HCT116 (cell line): ENCODE measurements at regions not wholly inside any gene's neighbourhood (a gene's known extent, or its start where the extent isn't known, plus 50 kb on each side); places are given as distances from the start of the nearest gene placed in this dataset.

Experiments
- ATAC-seq: fragments of 200-7000 bp; cut with Tn5 transposase; 2 replicates; pipeline ENCODE4 v1.9.1; 2020; ENCODE audit warnings: mild to moderate bottlenecking, moderate library complexity
- BruUV-seq: library from RNA; stranded (reverse); fragments of 400-500 nt; replicated peaks from 2 replicates; lab custom pipeline; 2021; lab: Mats Ljungman, UMichigan
- CTCF ChIA-PET: fragments of 300-600 bp; sonication (Branson Sonifier 250); formaldehyde crosslinking; loops from one replicate; lab custom pipeline; 2021; ENCODE audit warnings: antibody characterized with exemption; lab: Charles Lee
- POLR2A ChIA-PET: fragments of 300-600, 350-600 bp; sonication (Branson Sonifier 250); formaldehyde crosslinking; loops from one replicate; lab custom pipeline; 2021; ENCODE audit warnings: antibody characterized with exemption; lab: Charles Lee
- RAD21 ChIA-PET, 2 experiments: fragments of 300-600 bp; sonication (Branson Sonifier 250); formaldehyde crosslinking; loops; one replicate each; lab custom pipeline; 2023; ENCODE audit warnings: low total read pairs in 2 of 2; ENCODE audit not compliant: uncharacterized antibody in 2 of 2, unreplicated experiment in 2 of 2, low non-redundant PET in 1 of 2; lab: Charles Lee
- DNase-seq: peaks from one replicate; pipeline ENCODE4 v3.0.0-alpha.2; 2010; ENCODE audit warnings: low read depth, low spot score
- H2AFZ ChIP-seq: fragments of 200-600 bp; shearing (Covaris generic), sonication (generic); 2 replicates; pipeline ENCODE4 v1.6.1; 2017; ENCODE audit warnings: low read depth, mixed run types, mixed read lengths, antibody characterized with exemption, low read length; ENCODE audit not compliant: poor library complexity, severe bottlenecking
- H3K27ac ChIP-seq: 2 replicates; pipeline ENCODE4 v1.5.1; 2012; ENCODE audit warnings: low read depth, low read length
- H3K27me3 ChIP-seq: fragments of 200-600 bp; sonication (generic); 2 replicates; pipeline ENCODE4 v1.6.1; 2016; ENCODE audit warnings: mixed run types, low read length, mixed read lengths; ENCODE audit not compliant: insufficient read depth
- H3K36me3 ChIP-seq, 2 experiments: fragments of 200-500 bp in 1 of 2; fragments of 200-600 bp in 1 of 2; sonication (Bioruptor generic) in 1 of 2; sonication (generic) in 1 of 2; 2 replicates each; pipeline versions ENCODE4 v1.5.1 to v1.6.1; 2014 to 2016; ENCODE audit warnings: low read length in 2 of 2, inconsistent platforms in 1 of 2, mixed read lengths in 1 of 2, mixed run types in 1 of 2; ENCODE audit not compliant: insufficient read depth in 2 of 2, control insufficient read depth in 1 of 2
- H3K4me1 ChIP-seq, 2 experiments: fragments of 200-600 bp in 1 of 2; sonication (generic) in 1 of 2; 2 replicates each; pipeline versions ENCODE4 v1.5.1 to v1.6.1; 2012 to 2017; ENCODE audit warnings: low read length in 2 of 2, inconsistent platforms in 1 of 2, mild to moderate bottlenecking in 1 of 2, mixed read lengths in 1 of 2, mixed run types in 1 of 2, moderate library complexity in 1 of 2; ENCODE audit not compliant: insufficient read depth in 2 of 2, control insufficient read depth in 1 of 2
- H3K4me2 ChIP-seq: fragments of 200-600 bp; sonication (generic); 2 replicates; pipeline ENCODE4 v1.6.1; 2017; ENCODE audit warnings: mixed run types, low read length, mixed read lengths
- H3K4me3 ChIP-seq, 2 experiments: fragments of 200-600 bp in 1 of 2; sonication (generic) in 1 of 2; replicated peaks in 1 of 2; 2 replicates each; pipeline ENCODE4 v1.5.1; 2011 to 2016; ENCODE audit warnings: low read length in 2 of 2, control low read depth in 1 of 2, low read depth in 1 of 2, mild to moderate bottlenecking in 1 of 2, mixed read lengths in 1 of 2, mixed run types in 1 of 2
- H3K79me2 ChIP-seq: fragments of 200-600 bp; sonication (generic); 2 replicates; pipeline ENCODE4 v1.6.1; 2017; ENCODE audit warnings: mild to moderate bottlenecking, mixed run types, low read length, moderate library complexity, mixed read lengths; ENCODE audit not compliant: insufficient read depth
- H3K9ac ChIP-seq: fragments of 200-600 bp; sonication (generic); 2 replicates; pipeline ENCODE4 v1.6.1; 2016; ENCODE audit warnings: low read length, mixed read lengths
- H3K9me2 ChIP-seq: fragments of 200-600 bp; sonication (generic), shearing (Covaris generic); 2 replicates; pipeline ENCODE4 v1.6.1; 2017; ENCODE audit warnings: mixed run types, mild to moderate bottlenecking, moderate library complexity; ENCODE audit not compliant: insufficient read depth
- H3K9me3 ChIP-seq, 2 experiments: fragments of 200-500 bp in 1 of 2; fragments of 200-600 bp in 1 of 2; sonication (Bioruptor generic) in 1 of 2; sonication (generic) in 1 of 2; 2 replicates each; pipeline ENCODE4 v1.6.1; 2014 to 2017; ENCODE audit warnings: low read length in 2 of 2, mixed read lengths in 2 of 2, inconsistent platforms in 1 of 2, low read depth in 1 of 2, mild to moderate bottlenecking in 1 of 2, mixed run types in 1 of 2, moderate library complexity in 1 of 2; ENCODE audit not compliant: control insufficient read depth in 1 of 2, insufficient read depth in 1 of 2
- H4K20me1 ChIP-seq: fragments of 200-600 bp; sonication (generic), shearing (Covaris generic); 2 replicates; pipeline ENCODE4 v1.6.1; 2017; ENCODE audit warnings: mixed run types, mild to moderate bottlenecking, moderate library complexity; ENCODE audit not compliant: insufficient read depth
- ATF3 ChIP-seq: IDR thresholded peaks from 2 replicates; pipeline ENCODE4 v1.6.1; 2012
- CBX3 ChIP-seq: IDR thresholded peaks from 2 replicates; pipeline ENCODE4 v1.6.1; 2012; ENCODE audit warnings: low read depth
- CTCF ChIP-seq, 3 experiments: fragments of 200-600 bp in 1 of 3; sonication (generic) in 1 of 3; IDR thresholded peaks in 2 of 3; conservative IDR thresholded peaks in 1 of 3; 2 replicates each; pipeline ENCODE4 v1.5.1; 2012 to 2017; ENCODE audit warnings: low read depth in 2 of 3, low read length in 2 of 3, antibody characterized with exemption in 1 of 3, borderline replicate concordance in 1 of 3, control low read depth in 1 of 3, mild to moderate bottlenecking in 1 of 3, mixed read lengths in 1 of 3, mixed run types in 1 of 3, moderate library complexity in 1 of 3; ENCODE audit not compliant: insufficient read depth in 1 of 3
- EGR1 ChIP-seq: IDR thresholded peaks from 2 replicates; pipeline ENCODE4 v1.6.1; 2012; ENCODE audit warnings: low read depth
- ELF1 ChIP-seq: IDR thresholded peaks from 2 replicates; pipeline ENCODE4 v1.6.1; 2012; ENCODE audit warnings: low read depth, borderline replicate concordance
- EZH2 ChIP-seq: fragments of 200-600 bp; sonication (generic); IDR thresholded peaks from 2 replicates; pipeline ENCODE4 v1.6.1; 2017; ENCODE audit warnings: antibody characterized with exemption, mixed run types
- EZH2phosphoT487 ChIP-seq: fragments of 200-600 bp; IDR thresholded peaks from 2 replicates; pipeline ENCODE4 v1.6.1; 2018; ENCODE audit warnings: antibody characterized with exemption, borderline replicate concordance
- POLR2A ChIP-seq: IDR thresholded peaks from 2 replicates; pipeline ENCODE4 v1.7.0; 2011; ENCODE audit warnings: borderline replicate concordance; ENCODE audit not compliant: insufficient read depth, insufficient read length; ENCODE audit errors: extremely low read depth
- RAD21 ChIP-seq: IDR thresholded peaks from 2 replicates; pipeline ENCODE4 v1.6.1; 2012; ENCODE audit warnings: low read depth, mild to moderate bottlenecking
- SRF ChIP-seq: IDR thresholded peaks from 2 replicates; pipeline ENCODE4 v1.6.1; 2012; ENCODE audit warnings: low read depth
- TCF7L2 ChIP-seq: IDR thresholded peaks from 2 replicates; pipeline ENCODE4 v1.7.0; 2011; ENCODE audit warnings: borderline replicate concordance, inconsistent platforms; ENCODE audit not compliant: insufficient read depth, insufficient read length; ENCODE audit errors: extremely low read depth
- YY1 ChIP-seq: IDR thresholded peaks from 2 replicates; pipeline ENCODE4 v1.6.1; 2011; ENCODE audit warnings: low read length, low read depth, moderate library complexity, mild to moderate bottlenecking; ENCODE audit not compliant: insufficient replicate concordance; ENCODE audit errors: extremely low read depth
- ZFX ChIP-seq: fragments of 450-650 bp; IDR thresholded peaks from 2 replicates; pipeline ENCODE4 v1.6.1; 2017
- intact Hi-C: fragments of 100-400 bp; cut with micrococcal nuclease; formaldehyde crosslinking; loops from 2 replicates; pipeline ENCODE4 v1.10.0; 2022

- BruUV-seq = no TSS peak
- no peak overlapping the region for H2AFZ ChIP-seq
- no peak overlapping the region for H3K9ac ChIP-seq
- intact Hi-C loops = no loop called here
- POLR2A ChIA-PET = no interaction called here
- no peaks in the 10 kb centered on the region for H3K9me3 ChIP-seq
- H3K27ac ChIP-seq = no peak overlapping the region
- no peaks in the 10 kb centered on the region for H3K27me3 ChIP-seq
- H4K20me1 ChIP-seq = no peaks in the 10 kb centered on the region
- H3K4me2 ChIP-seq = no peak overlapping the region
- RAD21 ChIA-PET = no interaction called here
- ATAC-seq (no peak), DNase-seq (no peak)
- TF ChIP-seq EZH2phosphoT487 = no peak
- no peak for TF ChIP-seq CBX3
- TF ChIP-seq YY1 = no peak
- TF ChIP-seq TCF7L2 = no peak
- TF ChIP-seq ELF1 = no peak
- no peak for TF ChIP-seq ZFX
- no peak for TF ChIP-seq EGR1
- TF ChIP-seq RAD21 = no peak
- no peak for TF ChIP-seq CTCF (IDR thresholded peaks at IDR 0.05 in 2 of 3, conservative IDR thresholded peaks at IDR 0.05 in 1 of 3; ENCODE audit: borderline replicate concordance in 1 of 3, insufficient read depth in 1 of 3, low read depth in 2 of 3, low read length in 2 of 3)
- no peak for TF ChIP-seq ATF3
- no peak for TF ChIP-seq EZH2
- TF ChIP-seq SRF = no peak
- TF ChIP-seq POLR2A = no peak
- no peaks in the 10 kb centered on the region for H3K79me2 ChIP-seq
- no peak overlapping the region for H3K4me3 ChIP-seq
- no peaks in the 10 kb centered on the region for H3K36me3 ChIP-seq
- no peaks in the 10 kb centered on the region for H3K9me2 ChIP-seq
- CTCF ChIA-PET = no interaction called here
- peaks cover 0 to 8% of the 10 kb centered on the region in 2 experiments; a peak in 1 of 4 replicates for H3K4me1 ChIP-seq
These were observed 78.5 kb downstream of the SCGB2B2 start for GRCh38 chr19:34598217-34599155.
